ENCODE measurements at regions not wholly inside any gene's neighbourhood (a gene's known extent, or its start where the extent isn't known, plus 50 kb on each side); places are given as distances from the start of the nearest gene placed in this dataset.

DNA sequence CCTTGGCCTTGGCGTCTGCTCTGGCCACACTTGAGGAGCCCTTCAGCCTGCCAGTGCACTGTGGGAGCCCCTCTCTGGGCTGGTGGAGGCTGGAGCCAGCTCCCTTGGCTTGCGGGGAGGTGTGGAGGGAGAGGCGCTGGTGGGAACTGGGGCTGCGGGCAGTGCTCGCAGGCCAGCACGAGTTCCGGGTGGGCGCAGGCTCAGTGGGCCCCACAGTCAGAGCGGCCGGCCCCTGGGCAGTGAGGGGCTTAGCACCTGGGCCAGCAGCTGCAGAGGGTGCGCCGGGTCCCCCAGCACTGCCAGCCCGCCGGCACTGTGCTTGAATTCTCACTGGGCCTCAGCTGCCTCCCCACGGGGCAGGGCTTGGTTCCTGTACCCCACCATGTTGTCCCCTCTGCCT is 68.7 kb upstream of the KCNAB1 start:
- TF ChIP-seq CTCF (IDR thresholded peaks at IDR 0.05; ENCODE audit: insufficient read depth, low read length, poor library complexity, severe bottlenecking) (no peak), EZH2phosphoT487 (conservative IDR thresholded peaks at IDR 0.05; ENCODE audit: low read length) (no peak)

Measured in SU-DHL-6 (cell line).